ENCODE measurements at regions not wholly inside any gene's neighbourhood (a gene's known extent, or its start where the extent isn't known, plus 50 kb on each side); places are given as distances from the start of the nearest gene placed in this dataset.

GRCh38 chr14:53740570-53740969 is 216.1 kb downstream of the BMP4 start:
- TF ChIP-seq CTCF (conservative IDR thresholded peaks at IDR 0.05) (no peak), EZH2 (IDR thresholded peaks at IDR 0.05; ENCODE audit: low read depth) (no peak)
